ENCODE measurements at regions not wholly inside any gene's neighbourhood (a gene's known extent, or its start where the extent isn't known, plus 50 kb on each side); places are given as distances from the start of the nearest gene placed in this dataset.

DNA sequence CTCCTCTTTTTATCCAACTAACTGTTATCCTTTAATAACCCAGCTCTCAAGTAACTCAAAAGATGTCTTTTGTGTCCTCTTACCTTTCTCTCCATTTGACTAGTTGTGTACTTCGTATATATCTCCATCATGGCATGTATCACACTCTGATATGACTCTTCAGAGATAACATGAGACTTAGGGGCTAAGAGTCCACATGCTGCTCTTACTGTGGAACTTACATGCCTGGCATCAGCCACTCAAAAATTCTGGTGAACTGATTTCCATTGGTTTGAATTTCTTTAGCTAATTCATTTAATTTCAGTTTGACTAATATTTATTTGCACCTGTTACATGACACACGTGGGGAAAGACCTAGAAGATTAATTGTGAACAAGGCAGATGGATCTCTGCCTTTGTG, 317.3 kb downstream of the HS3ST1 start:
- H3K27ac ChIP-seq: no peak overlapping the region
- no peak for DNase-seq
- no peaks in the 10 kb centered on the region for H3K4me1 ChIP-seq
- H3K4me3 ChIP-seq: no peak overlapping the region
- in situ Hi-C loops (cut with MboI; ENCODE audit: low pct_ligation_motif_present in 1 of 4, low pct_unique_long_range_greater_than_20kb in 1 of 4, low sequenced_read_pairs in 3 of 4): no loop called here
- no peaks in the 10 kb centered on the region for H3K36me3 ChIP-seq
- H3K27me3 ChIP-seq: no peaks in the 10 kb centered on the region
- WGBS, 2 donors (ENCODE audit: low coverage in 1 of 2): 0 to 60% methylated on average over 1 to 2 of the region's 2 CpGs
- H3K9me3 ChIP-seq: no peaks in the 10 kb centered on the region
- TF ChIP-seq POLR2A (IDR thresholded peaks at IDR 0.05): no peak
- TF ChIP-seq EP300 (IDR thresholded peaks at IDR 0.05; ENCODE audit: low read depth): no peak
- no peak for TF ChIP-seq POLR2AphosphoS5 (IDR thresholded peaks at IDR 0.05)
- TF ChIP-seq, protein P1, sequence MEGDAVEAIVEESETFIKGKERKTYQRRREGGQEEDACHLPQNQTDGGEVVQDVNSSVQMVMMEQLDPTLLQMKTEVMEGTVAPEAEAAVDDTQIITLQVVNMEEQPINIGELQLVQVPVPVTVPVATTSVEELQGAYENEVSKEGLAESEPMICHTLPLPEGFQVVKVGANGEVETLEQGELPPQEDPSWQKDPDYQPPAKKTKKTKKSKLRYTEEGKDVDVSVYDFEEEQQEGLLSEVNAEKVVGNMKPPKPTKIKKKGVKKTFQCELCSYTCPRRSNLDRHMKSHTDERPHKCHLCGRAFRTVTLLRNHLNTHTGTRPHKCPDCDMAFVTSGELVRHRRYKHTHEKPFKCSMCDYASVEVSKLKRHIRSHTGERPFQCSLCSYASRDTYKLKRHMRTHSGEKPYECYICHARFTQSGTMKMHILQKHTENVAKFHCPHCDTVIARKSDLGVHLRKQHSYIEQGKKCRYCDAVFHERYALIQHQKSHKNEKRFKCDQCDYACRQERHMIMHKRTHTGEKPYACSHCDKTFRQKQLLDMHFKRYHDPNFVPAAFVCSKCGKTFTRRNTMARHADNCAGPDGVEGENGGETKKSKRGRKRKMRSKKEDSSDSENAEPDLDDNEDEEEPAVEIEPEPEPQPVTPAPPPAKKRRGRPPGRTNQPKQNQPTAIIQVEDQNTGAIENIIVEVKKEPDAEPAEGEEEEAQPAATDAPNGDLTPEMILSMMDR (IDR thresholded peaks at IDR 0.05): no peak
- intact Hi-C loops (cut with DNase I; ENCODE audit: low total_unique reads): no loop called here

DNA sequence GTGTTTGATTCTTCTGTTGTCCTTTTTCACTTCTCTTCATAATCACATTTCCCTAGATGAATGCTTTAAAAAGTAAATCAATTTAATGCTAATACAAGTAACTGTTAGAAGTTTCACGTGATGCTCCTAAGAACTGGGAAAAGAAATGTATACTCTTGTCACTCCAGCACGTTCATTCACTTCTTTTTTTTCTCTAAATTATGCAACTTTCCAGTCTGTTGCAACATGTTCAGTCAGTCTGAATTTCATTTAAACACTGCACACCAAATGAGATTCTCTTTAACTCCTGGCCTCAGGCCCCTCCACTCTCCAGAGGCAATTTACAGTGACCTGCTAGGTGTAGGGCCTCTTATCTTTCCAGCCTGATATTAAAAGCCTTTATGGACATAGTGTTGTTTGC, 321.9 kb downstream of the HS3ST1 start:
- in situ Hi-C loops (cut with MboI; ENCODE audit: low pct_ligation_motif_present in 1 of 4, low pct_unique_long_range_greater_than_20kb in 1 of 4, low sequenced_read_pairs in 3 of 4): no loop called here
- 59 to 65% methylated on average over 2 of the region's 2 CpGs for WGBS, 2 donors (ENCODE audit: low coverage in 1 of 2)

DNA sequence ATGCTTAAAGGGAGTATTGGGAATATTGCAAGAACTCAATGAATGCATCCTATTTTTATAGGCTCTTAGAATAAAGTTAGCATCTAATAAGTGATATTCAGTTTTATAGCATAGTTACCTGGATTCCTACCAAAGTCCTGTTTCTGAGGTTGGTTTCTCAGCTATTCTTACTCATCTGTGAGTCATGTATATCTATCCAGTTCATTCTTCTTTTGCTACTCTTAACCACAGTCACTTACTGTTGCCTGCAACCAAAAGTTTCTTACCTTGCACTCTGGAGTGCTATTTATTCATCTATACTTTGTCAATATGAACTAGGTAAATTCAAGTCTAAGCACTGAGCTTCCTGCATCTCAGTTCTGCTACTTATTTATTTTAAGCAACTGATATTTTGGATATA, 322.5 kb downstream of the HS3ST1 start:
- H3K36me3 ChIP-seq: no peaks in the 10 kb centered on the region
- no peak overlapping the region for H3K4me3 ChIP-seq
- no peak for DNase-seq
- TF ChIP-seq EP300 (IDR thresholded peaks at IDR 0.05; ENCODE audit: low read depth) (no peak), POLR2A (IDR thresholded peaks at IDR 0.05) (no peak), POLR2AphosphoS5 (IDR thresholded peaks at IDR 0.05) (no peak)
- TF ChIP-seq, protein P1 (IDR thresholded peaks at IDR 0.05): no peak
- H3K4me1 ChIP-seq: no peaks in the 10 kb centered on the region
- H3K27me3 ChIP-seq: no peaks in the 10 kb centered on the region
- intact Hi-C loops (cut with DNase I; ENCODE audit: low total_unique reads) (no loop called here), in situ Hi-C loops (cut with MboI; ENCODE audit: low pct_ligation_motif_present in 1 of 4, low pct_unique_long_range_greater_than_20kb in 1 of 4, low sequenced_read_pairs in 3 of 4) (no loop called here)
- H3K27ac ChIP-seq: no peak overlapping the region
- no peaks in the 10 kb centered on the region for H3K9me3 ChIP-seq

More for the DNA sequence above, 321.9 kb downstream of the HS3ST1 start:
- Histone ChIP-seq H3K27me3 (no peaks in the 10 kb centered on the region), H3K9me3 (no peaks in the 10 kb centered on the region), H3K36me3 (no peaks in the 10 kb centered on the region), H3K4me1 (no peaks in the 10 kb centered on the region), H3K27ac (no peak overlapping the region), H3K4me3 (no peak overlapping the region)
- TF ChIP-seq, protein P1 (IDR thresholded peaks at IDR 0.05): no peak
- TF ChIP-seq EP300 (IDR thresholded peaks at IDR 0.05; ENCODE audit: low read depth) (no peak), POLR2AphosphoS5 (IDR thresholded peaks at IDR 0.05) (no peak)
- DNase-seq: no peak
- intact Hi-C loops (cut with DNase I; ENCODE audit: low total_unique reads): no loop called here

DNA sequence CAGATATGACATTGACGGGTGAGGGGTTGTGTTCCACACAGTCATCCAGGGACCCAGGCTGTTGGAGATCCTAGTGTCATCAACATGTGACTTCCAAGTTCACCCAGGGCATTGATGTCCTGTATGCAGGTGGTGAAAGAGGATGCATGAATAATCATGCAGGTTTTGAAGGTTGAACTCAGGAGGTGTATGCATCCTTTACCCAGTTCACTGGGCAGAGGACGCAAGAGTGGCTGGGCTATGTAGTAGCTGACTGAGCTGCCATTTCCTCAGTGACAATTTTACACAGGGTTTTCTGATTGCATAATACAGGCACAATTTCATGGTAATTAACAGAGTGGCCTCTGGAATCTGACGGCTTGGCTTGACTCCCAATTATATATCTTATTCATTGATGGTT, 323.0 kb downstream of the HS3ST1 start:
- in situ Hi-C loops (cut with MboI; ENCODE audit: low pct_ligation_motif_present in 1 of 4, low pct_unique_long_range_greater_than_20kb in 1 of 4, low sequenced_read_pairs in 3 of 4): no loop called here
- 47 to 67% methylated on average over 3 of the region's 3 CpGs for WGBS, 2 donors (ENCODE audit: low coverage in 1 of 2)
- intact Hi-C loops (cut with DNase I; ENCODE audit: low total_unique reads): no loop called here
- Histone ChIP-seq H3K27ac (no peak overlapping the region), H3K4me3 (no peak overlapping the region), H3K9me3 (no peaks in the 10 kb centered on the region), H3K27me3 (no peaks in the 10 kb centered on the region), H3K4me1 (no peaks in the 10 kb centered on the region), H3K36me3 (no peaks in the 10 kb centered on the region)
- DNase-seq: no peak
- TF ChIP-seq POLR2A (IDR thresholded peaks at IDR 0.05) (no peak), POLR2AphosphoS5 (IDR thresholded peaks at IDR 0.05) (no peak), EP300 (IDR thresholded peaks at IDR 0.05; ENCODE audit: low read depth) (no peak)
- TF ChIP-seq, protein P1 (IDR thresholded peaks at IDR 0.05): no peak
